Cardiac fibroblast (primary cell): ENCODE measurements at regions not wholly inside any gene's neighbourhood (a gene's known extent, or its start where the extent isn't known, plus 50 kb on each side); places are given as distances from the start of the nearest gene placed in this dataset.

ENCODE experiments used
- DNase-seq, 2 donors: peaks; one replicate each; pipeline versions ENCODE4 v3.0.0 to v3.0.0-alpha.2; 2010; ENCODE audit warnings: low read depth in 2 of 2
- H3K4me3 ChIP-seq, 2 donors: replicated peaks in 1 of 2; 1 replicate in 1 of 2; 2 replicates in 1 of 2; pipeline ENCODE4 v1.5.1; 2011; ENCODE audit warnings: low read depth in 2 of 2, low read length in 2 of 2, mild to moderate bottlenecking in 2 of 2, moderate library complexity in 1 of 2
- CTCF ChIP-seq: IDR thresholded peaks from one replicate; pipeline ENCODE4 v1.5.1; 2011; ENCODE audit warnings: low read depth, mild to moderate bottlenecking, low read length, inconsistent platforms

DNA sequence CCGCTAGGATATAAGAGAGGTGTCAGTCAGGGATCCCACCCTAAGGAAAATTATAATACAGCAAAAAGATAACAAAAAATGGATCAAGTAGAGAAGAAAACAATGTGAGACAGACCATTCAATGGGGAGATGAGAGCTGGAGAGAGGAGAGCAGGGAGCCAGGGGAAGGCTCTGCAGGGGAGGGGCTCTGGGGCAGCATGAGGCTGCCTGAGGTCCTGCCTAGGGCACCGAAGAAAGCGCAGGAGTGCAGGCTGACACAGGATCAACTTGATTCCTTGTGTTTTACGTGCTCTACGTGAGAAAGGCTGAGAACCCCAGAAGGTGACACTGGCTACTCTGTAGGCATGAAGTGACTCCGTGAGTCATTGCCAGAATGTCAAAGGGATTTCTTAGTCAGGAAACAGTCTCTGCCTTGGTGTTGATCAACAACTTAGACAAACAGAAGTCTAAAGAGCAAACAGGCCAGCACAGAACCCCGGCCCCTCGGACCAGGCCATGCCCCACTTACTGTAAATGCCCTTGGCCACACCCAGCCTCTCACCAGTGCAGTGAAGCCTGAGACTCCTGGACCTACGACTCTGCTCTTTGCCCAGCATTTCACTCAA is 290.1 kb upstream of the PRDM1 start:
- DNase-seq = no peak
- no peak for TF ChIP-seq CTCF
- no peak overlapping the region for H3K4me3 ChIP-seq

GRCh38 chr6:105795366-105795765 is 290.8 kb upstream of the PRDM1 start:
- TF ChIP-seq CTCF = no peak
- DNase-seq = no peak
- no peak overlapping the region for H3K4me3 ChIP-seq

DNA sequence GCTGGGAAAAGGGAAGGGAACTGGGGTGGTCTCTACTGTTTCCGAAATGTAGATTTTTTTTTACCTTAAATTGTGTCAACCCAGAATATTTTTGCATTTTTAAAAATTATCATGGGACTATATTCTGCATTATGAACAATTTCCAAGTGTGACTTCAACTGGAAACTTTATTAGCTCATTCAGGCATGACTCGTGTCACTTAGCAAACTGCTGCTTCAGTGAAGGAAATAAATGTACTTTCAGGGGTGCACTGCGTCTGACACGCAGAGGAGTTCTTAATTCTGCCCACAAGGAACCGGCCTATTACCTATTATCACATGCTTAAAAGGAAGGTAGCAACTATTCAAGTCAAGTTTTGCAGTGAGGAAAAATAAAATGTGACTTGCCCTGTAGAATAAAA is 291.3 kb upstream of the PRDM1 start:
- no peak for TF ChIP-seq CTCF
- H3K4me3 ChIP-seq = no peak overlapping the region
- no peak for DNase-seq

DNA sequence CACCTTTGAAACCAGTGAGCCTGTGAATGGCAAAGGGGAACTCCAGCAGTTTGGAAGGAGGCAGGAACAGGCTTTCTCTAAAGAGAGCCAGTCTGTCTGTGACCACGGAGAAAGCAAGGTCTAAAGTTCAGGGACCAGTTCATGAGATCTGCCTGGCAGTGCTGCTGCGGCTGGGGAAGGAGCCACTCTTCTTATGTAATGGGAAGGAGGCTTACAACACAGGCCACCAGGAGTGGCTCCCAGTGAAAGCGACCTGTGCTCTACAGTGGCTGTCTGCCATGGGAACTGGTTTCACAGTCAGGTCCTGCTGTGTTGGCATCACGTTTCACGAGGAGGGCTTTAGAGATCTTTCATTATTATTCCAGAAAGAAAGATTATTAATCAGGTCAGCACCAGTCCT is 291.9 kb upstream of the PRDM1 start:
- H3K4me3 ChIP-seq = no peak overlapping the region
- DNase-seq = no peak
- TF ChIP-seq CTCF = no peak

GRCh38 chr6:105793130-105793529 is 293.0 kb upstream of the PRDM1 start:
- DNase-seq = no peak
- no peak overlapping the region for H3K4me3 ChIP-seq
- TF ChIP-seq CTCF = peak; percentile 14

DNA sequence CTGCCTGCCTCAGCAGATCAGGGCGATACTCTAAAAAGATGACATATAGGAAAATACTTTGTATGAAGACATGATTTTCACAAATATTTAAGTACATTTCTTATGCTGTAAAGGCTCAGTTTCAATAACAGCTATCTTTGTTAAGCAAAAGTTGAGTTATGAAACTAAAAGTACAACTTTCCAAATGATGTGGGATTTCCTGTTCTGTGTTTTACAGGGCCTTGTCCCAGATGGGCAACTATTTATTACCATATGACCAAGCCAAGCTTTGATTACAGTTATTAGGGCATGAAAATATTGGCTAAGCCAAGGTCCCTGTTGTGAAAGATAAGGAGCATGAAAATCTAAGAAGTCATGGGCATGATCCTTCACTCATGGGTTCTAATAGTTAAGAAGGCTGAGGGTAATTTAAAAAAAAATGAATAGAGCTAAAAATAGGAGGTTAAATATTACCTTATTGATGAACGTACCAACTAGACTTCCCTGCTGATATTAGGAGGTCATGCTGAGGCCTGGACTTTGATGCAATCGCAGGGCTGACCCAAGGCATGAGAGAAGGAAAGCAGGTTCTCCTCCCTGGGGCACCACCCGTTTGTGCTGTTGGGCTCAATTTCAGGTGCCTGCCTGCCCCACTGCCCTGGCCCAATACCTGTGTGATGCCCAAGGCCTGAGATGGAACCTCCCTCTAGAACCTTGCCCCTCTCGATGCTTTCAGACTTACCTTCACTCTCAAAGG is 294.4 kb upstream of the PRDM1 start:
- H3K4me3 ChIP-seq = no peak overlapping the region
- DNase-seq = no peak
- TF ChIP-seq CTCF = no peak

GRCh38 chr6:105791179-105791578 is 295.0 kb upstream of the PRDM1 start:
- no peak overlapping the region for H3K4me3 ChIP-seq
- no peak for TF ChIP-seq CTCF
- no peak for DNase-seq
